NT2/D1 (cell line): ENCODE measurements at regions not wholly inside any gene's neighbourhood (a gene's known extent, or its start where the extent isn't known, plus 50 kb on each side); places are given as distances from the start of the nearest gene placed in this dataset.

Source experiments
- DNase-seq: peaks from one replicate; pipeline ENCODE4 v3.0.0-alpha.2; 2011; ENCODE audit warnings: low read depth, low spot score
- H3K27me3 ChIP-seq: 2 replicates; pipeline ENCODE4 v1.6.0; 2011; ENCODE audit warnings: mild to moderate bottlenecking; ENCODE audit not compliant: insufficient read length, insufficient read depth
- H3K36me3 ChIP-seq: 2 replicates; pipeline ENCODE4 v1.6.1; 2011; ENCODE audit warnings: mild to moderate bottlenecking, low read length, mixed read lengths; ENCODE audit not compliant: insufficient read depth, insufficient read length
- H3K4me1 ChIP-seq: 2 replicates; pipeline ENCODE4 v1.5.1; 2011; ENCODE audit not compliant: insufficient read depth, insufficient read length
- H3K4me3 ChIP-seq: 2 replicates; pipeline ENCODE4 v1.5.1; 2011; ENCODE audit warnings: low read depth; ENCODE audit not compliant: insufficient read length
- H3K9ac ChIP-seq: 2 replicates; pipeline ENCODE4 v1.6.0; 2011; ENCODE audit warnings: low read depth; ENCODE audit not compliant: insufficient read length
- H3K9me3 ChIP-seq: 2 replicates; pipeline ENCODE4 v1.5.1; 2011; ENCODE audit warnings: mild to moderate bottlenecking, low read length; ENCODE audit not compliant: insufficient read depth
- SUZ12 ChIP-seq: IDR thresholded peaks from 2 replicates; pipeline ENCODE4 v1.6.1; 2011; ENCODE audit not compliant: insufficient read length, insufficient read depth; ENCODE audit errors: extremely low read depth
- YY1 ChIP-seq: IDR thresholded peaks from 2 replicates; pipeline ENCODE4 v1.6.1; 2011; ENCODE audit not compliant: insufficient read length, insufficient read depth
- ZNF274 ChIP-seq: IDR thresholded peaks from 2 replicates; pipeline ENCODE4 v1.6.1; 2011; ENCODE audit warnings: mild to moderate bottlenecking, low read depth, low read length

DNA sequence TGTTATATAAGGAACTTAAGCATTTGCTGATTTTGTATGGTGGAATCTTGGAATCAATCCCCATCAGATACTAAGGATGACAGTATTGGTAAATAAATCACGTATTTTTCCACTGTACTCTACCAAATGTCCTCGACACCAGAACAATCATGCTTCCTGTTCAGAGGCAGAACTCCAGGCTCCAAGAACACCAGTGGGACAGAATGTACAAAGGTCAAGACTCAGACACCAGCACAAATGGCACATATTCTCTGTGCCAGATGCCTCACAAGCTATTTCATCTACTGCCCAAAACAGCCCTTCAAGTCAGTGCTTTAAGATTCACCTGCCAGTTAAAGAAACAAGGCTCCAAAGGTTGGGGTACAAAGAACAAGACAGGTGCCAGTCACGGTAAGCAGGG, 420.5 kb downstream of the STK39 start:
- no peak overlapping the region for H3K9ac ChIP-seq
- H3K36me3 ChIP-seq, result no peaks in the 10 kb centered on the region
- DNase-seq, result no peak
- no peak for TF ChIP-seq ZNF274
- no peak for TF ChIP-seq YY1
- TF ChIP-seq SUZ12, result no peak
- no peak overlapping the region for H3K4me3 ChIP-seq
- no peaks in the 10 kb centered on the region for H3K4me1 ChIP-seq
- no peaks in the 10 kb centered on the region for H3K27me3 ChIP-seq
- no peaks in the 10 kb centered on the region; the same call in 1 of the 2 replicates for H3K9me3 ChIP-seq

GRCh38 chr2:167825664-167826063, 421.7 kb downstream of the STK39 start:
- Histone ChIP-seq H3K27me3 (no peaks in the 10 kb centered on the region), H3K9ac (no peak overlapping the region), H3K9me3 (peaks cover under 1% of the 10 kb centered on the region; the same call in 1 of the 2 replicates), H3K4me3 (no peak overlapping the region), H3K4me1 (no peaks in the 10 kb centered on the region), H3K36me3 (no peaks in the 10 kb centered on the region)
- DNase-seq, result no peak
- TF ChIP-seq ZNF274 (no peak), YY1 (no peak), SUZ12 (no peak)

DNA sequence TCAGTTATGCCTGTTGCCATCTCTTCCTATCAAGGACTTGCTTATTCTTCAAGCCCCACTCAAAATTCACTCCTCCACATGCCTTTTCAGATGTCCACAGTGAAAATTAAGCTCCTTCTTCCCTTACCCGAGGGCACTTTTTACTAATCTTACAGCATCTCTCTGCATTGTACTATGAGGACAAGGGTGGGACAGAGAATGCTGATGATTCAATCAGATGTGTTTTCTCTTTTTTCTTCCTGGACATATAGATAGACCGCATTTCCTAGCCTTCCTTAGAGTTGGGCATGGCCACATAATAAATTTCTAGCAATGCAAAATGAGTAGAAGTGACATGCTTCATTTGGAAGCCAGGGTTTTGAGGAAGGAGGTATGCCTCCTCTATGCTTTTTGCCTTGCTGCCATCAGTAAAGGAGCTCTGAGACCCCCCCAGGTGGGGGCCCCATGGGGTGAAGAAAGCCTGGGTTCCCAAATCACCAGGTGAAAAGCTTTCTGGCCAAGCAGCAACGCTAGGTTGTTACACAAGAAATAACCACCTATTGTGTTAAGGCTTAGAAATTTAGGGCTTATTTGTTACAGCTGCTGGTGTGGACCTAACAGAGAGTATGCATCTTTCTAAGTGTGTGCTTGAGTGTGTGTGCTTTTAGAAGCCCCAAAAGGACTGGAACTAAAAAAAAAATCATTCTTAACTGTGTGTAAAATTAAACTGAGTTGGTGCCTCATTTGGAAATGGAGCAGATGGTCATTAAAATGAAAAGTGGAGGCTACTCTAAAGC, 424.5 kb downstream of the STK39 start:
- Histone ChIP-seq H3K4me1 (no peaks in the 10 kb centered on the region), H3K9ac (no peak overlapping the region), H3K4me3 (no peak overlapping the region), H3K9me3 (peaks cover 6% of the 10 kb centered on the region; the same call in 1 of the 2 replicates), H3K36me3 (no peaks in the 10 kb centered on the region), H3K27me3 (no peaks in the 10 kb centered on the region)
- TF ChIP-seq SUZ12 (no peak), ZNF274 (no peak), YY1 (no peak)
- no peak for DNase-seq

DNA sequence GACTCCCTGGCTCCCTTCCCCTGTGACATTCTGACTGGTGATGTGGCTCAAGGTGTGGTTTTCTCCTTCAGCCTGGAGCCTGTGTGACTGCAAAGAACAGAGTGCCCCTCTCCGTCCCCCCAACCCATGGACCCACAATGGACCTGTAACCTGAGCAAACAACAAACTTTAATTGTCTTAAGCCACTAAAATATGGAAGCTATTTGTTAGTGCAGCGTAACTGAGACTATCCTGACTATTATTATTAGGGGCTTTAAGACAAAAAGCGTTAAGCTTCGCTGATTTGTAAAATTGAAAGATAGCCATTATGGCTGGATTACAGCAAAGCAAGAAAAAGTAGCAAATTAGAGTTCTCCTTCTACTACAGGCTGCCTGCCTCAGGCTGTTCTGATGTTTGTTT, 426.9 kb downstream of the STK39 start:
- H3K4me3 ChIP-seq, result no peak overlapping the region
- peaks cover 6% of the 10 kb centered on the region; the same call in 1 of the 2 replicates for H3K9me3 ChIP-seq
- no peak for TF ChIP-seq ZNF274
- TF ChIP-seq SUZ12, result no peak
- no peak for TF ChIP-seq YY1
- H3K4me1 ChIP-seq, result no peaks in the 10 kb centered on the region
- no peak for DNase-seq
- H3K36me3 ChIP-seq, result no peaks in the 10 kb centered on the region
- H3K27me3 ChIP-seq, result no peaks in the 10 kb centered on the region
- no peak overlapping the region for H3K9ac ChIP-seq

GRCh38 chr2:167818521-167818920, 428.9 kb downstream of the STK39 start:
- Histone ChIP-seq H3K9ac (no peak overlapping the region), H3K27me3 (no peaks in the 10 kb centered on the region), H3K4me1 (no peaks in the 10 kb centered on the region), H3K9me3 (peaks cover 6% of the 10 kb centered on the region; the same call in 1 of the 2 replicates), H3K36me3 (no peaks in the 10 kb centered on the region), H3K4me3 (no peak overlapping the region)
- no peak for TF ChIP-seq ZNF274
- no peak for TF ChIP-seq SUZ12
- no peak for TF ChIP-seq YY1
- no peak for DNase-seq

- Histone ChIP-seq H3K9ac (no peak overlapping the region), H3K4me1 (no peaks in the 10 kb centered on the region), H3K9me3 (peaks cover 6% of the 10 kb centered on the region; the same call in 1 of the 2 replicates), H3K4me3 (no peak overlapping the region), H3K36me3 (no peaks in the 10 kb centered on the region), H3K27me3 (no peaks in the 10 kb centered on the region)
- no peak for DNase-seq
- TF ChIP-seq YY1 (no peak), SUZ12 (no peak), ZNF274 (no peak)
Measured at GRCh38 chr2:167817908-167818307, 429.5 kb downstream of the STK39 start.

DNA sequence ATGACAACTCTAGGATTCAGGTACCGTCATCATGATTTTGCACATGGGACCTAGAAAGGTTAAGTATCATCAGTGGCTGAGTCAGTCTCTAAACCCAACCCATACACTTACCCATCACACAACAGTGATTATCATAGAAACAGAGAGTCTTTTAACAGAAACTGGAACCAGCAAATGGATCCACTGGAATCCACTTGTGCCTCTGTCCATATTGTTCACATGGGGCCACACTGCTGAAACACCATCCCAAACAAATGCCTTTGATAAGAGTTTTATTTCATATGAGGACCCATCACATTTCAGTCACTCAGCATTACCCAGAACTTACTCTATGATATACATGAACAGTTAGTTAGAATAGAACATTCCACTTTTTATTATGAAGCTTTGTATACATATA, 430.0 kb downstream of the STK39 start:
- H3K9me3 ChIP-seq, result peaks cover 6% of the 10 kb centered on the region; the same call in 1 of the 2 replicates
- H3K4me3 ChIP-seq, result no peak overlapping the region
- H3K9ac ChIP-seq, result no peak overlapping the region
- no peak for TF ChIP-seq SUZ12
- no peaks in the 10 kb centered on the region for H3K27me3 ChIP-seq
- DNase-seq, result no peak
- H3K4me1 ChIP-seq, result no peaks in the 10 kb centered on the region
- no peaks in the 10 kb centered on the region for H3K36me3 ChIP-seq
